NT2/D1 (cell line): ENCODE measurements at regions not wholly inside any gene's neighbourhood (a gene's known extent, or its start where the extent isn't known, plus 50 kb on each side); places are given as distances from the start of the nearest gene placed in this dataset.
"Not testable (repeated sequence)": the region's sequence is repeated elsewhere in the genome, so short reads cannot be mapped to it uniquely, and the experiment has no call there.

ENCODE experiments used
- DNase-seq: peaks from one replicate; pipeline ENCODE4 v3.0.0-alpha.2; 2011; ENCODE audit warnings: low read depth, low spot score
- H3K27me3 ChIP-seq: 2 replicates; pipeline ENCODE4 v1.6.0; 2011; ENCODE audit warnings: mild to moderate bottlenecking; ENCODE audit not compliant: insufficient read length, insufficient read depth
- H3K36me3 ChIP-seq: 2 replicates; pipeline ENCODE4 v1.6.1; 2011; ENCODE audit warnings: mild to moderate bottlenecking, low read length, mixed read lengths; ENCODE audit not compliant: insufficient read depth, insufficient read length
- H3K4me1 ChIP-seq: 2 replicates; pipeline ENCODE4 v1.5.1; 2011; ENCODE audit not compliant: insufficient read depth, insufficient read length
- H3K4me3 ChIP-seq: 2 replicates; pipeline ENCODE4 v1.5.1; 2011; ENCODE audit warnings: low read depth; ENCODE audit not compliant: insufficient read length
- H3K9ac ChIP-seq: 2 replicates; pipeline ENCODE4 v1.6.0; 2011; ENCODE audit warnings: low read depth; ENCODE audit not compliant: insufficient read length
- H3K9me3 ChIP-seq: 2 replicates; pipeline ENCODE4 v1.5.1; 2011; ENCODE audit warnings: mild to moderate bottlenecking, low read length; ENCODE audit not compliant: insufficient read depth
- SUZ12 ChIP-seq: IDR thresholded peaks from 2 replicates; pipeline ENCODE4 v1.6.1; 2011; ENCODE audit not compliant: insufficient read length, insufficient read depth; ENCODE audit errors: extremely low read depth
- YY1 ChIP-seq: IDR thresholded peaks from 2 replicates; pipeline ENCODE4 v1.6.1; 2011; ENCODE audit not compliant: insufficient read length, insufficient read depth
- ZNF274 ChIP-seq: IDR thresholded peaks from 2 replicates; pipeline ENCODE4 v1.6.1; 2011; ENCODE audit warnings: mild to moderate bottlenecking, low read depth, low read length

- Histone ChIP-seq H3K4me1 (peaks cover 9% of the 10 kb centered on the region), H3K27me3 (no peaks in the 10 kb centered on the region), H3K4me3 (no peak overlapping the region), H3K36me3 (no peaks in the 10 kb centered on the region), H3K9ac (no peak overlapping the region), H3K9me3 (no peaks in the 10 kb centered on the region)
- TF ChIP-seq ZNF274 = no peak
- no peak for TF ChIP-seq YY1
- TF ChIP-seq SUZ12 = no peak
- no peak for DNase-seq
These were observed 120.4 kb upstream of the SDK1 start for GRCh38 chr7:3180604-3181003.

DNA sequence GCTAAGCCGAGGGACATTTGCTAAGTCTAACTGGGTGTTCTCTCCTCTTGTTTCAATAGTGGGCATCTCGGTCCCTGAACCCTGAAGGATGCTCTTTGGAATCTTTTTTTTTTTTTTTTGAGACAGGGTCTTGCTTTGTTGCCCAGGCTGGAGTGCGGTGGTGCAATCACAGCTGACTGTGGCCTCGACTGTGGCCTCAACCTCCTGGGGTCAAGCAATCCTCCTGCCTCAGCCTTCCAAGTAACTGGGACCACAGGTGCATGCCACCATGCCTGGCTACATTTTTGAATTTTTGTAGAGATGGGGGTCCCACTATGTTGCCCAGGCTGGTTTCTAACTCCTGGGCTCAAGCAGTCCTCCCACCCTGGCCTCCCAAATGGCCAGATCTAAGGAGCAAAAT, 119.0 kb upstream of the SDK1 start:
- not testable (repeated sequence) for H3K9me3 ChIP-seq, H3K4me1 ChIP-seq, H3K4me3 ChIP-seq, DNase-seq, H3K9ac ChIP-seq, H3K36me3 ChIP-seq, H3K27me3 ChIP-seq

GRCh38 chr7:3187444-3188040, 113.5 kb upstream of the SDK1 start:
- H3K36me3 ChIP-seq = no peaks in the 10 kb centered on the region
- peaks cover 5% of the 10 kb centered on the region for H3K4me1 ChIP-seq
- H3K27me3 ChIP-seq = no peaks in the 10 kb centered on the region
- H3K9ac ChIP-seq = no peak overlapping the region
- no peak overlapping the region for H3K4me3 ChIP-seq
- TF ChIP-seq YY1 (no peak), SUZ12 (no peak)
- H3K9me3 ChIP-seq = no peaks in the 10 kb centered on the region; the same call in 1 of the 2 replicates
- DNase-seq = no peak

- H3K4me1 ChIP-seq = peaks cover 5% of the 10 kb centered on the region
- no peaks in the 10 kb centered on the region for H3K36me3 ChIP-seq
- no peak for TF ChIP-seq SUZ12
- H3K4me3 ChIP-seq = no peak overlapping the region
- no peaks in the 10 kb centered on the region; the same call in 1 of the 2 replicates for H3K9me3 ChIP-seq
- DNase-seq = no peak
- H3K9ac ChIP-seq = no peak overlapping the region
- H3K27me3 ChIP-seq = no peaks in the 10 kb centered on the region
These were observed 112.1 kb upstream of the SDK1 start for GRCh38 chr7:3188946-3189345.

DNA sequence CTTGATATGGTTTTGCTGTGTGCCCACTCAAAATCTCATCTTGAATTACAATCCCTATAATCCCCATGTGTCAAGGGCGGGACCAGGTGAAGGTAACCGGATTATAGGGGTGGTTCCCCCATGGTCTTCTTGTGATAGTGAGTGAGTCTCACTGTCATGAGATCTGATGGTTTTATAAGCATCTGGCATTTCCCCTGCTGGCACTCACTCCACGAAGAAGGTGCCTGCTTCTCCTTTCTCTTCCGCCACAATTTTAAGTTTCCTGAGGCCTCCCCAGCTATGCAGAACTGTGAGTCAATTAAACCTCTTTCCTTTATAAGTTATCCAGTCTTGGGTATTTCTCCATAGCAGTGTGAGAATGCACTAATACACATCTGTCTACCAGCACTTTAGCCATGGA, 109.5 kb upstream of the SDK1 start:
- Histone ChIP-seq H3K36me3 (no peaks in the 10 kb centered on the region), H3K9me3 (no peaks in the 10 kb centered on the region; the same call in 1 of the 2 replicates), H3K4me3 (no peak overlapping the region), H3K27me3 (no peaks in the 10 kb centered on the region), H3K9ac (no peak overlapping the region), H3K4me1 (peaks cover 5% of the 10 kb centered on the region)
- no peak for DNase-seq
- TF ChIP-seq SUZ12 (no peak), YY1 (no peak), ZNF274 (no peak)

GRCh38 chr7:3192669-3193068, 108.4 kb upstream of the SDK1 start:
- H3K4me3 ChIP-seq = no peak overlapping the region
- no peak overlapping the region for H3K9ac ChIP-seq
- no peaks in the 10 kb centered on the region for H3K36me3 ChIP-seq
- no peak for DNase-seq
- H3K27me3 ChIP-seq = no peaks in the 10 kb centered on the region
- peaks cover 10% of the 10 kb centered on the region for H3K4me1 ChIP-seq
- no peak for TF ChIP-seq ZNF274
- no peak for TF ChIP-seq SUZ12
- TF ChIP-seq YY1 = no peak
- no peaks in the 10 kb centered on the region; the same call in 1 of the 2 replicates for H3K9me3 ChIP-seq

- Histone ChIP-seq H3K9ac (peak overlapping the region; percentile 58), H3K4me1 (peaks cover 12% of the 10 kb centered on the region), H3K27me3 (no peaks in the 10 kb centered on the region), H3K9me3 (peaks cover 6% of the 10 kb centered on the region; the same call in 1 of the 2 replicates), H3K4me3 (no peak overlapping the region), H3K36me3 (no peaks in the 10 kb centered on the region)
- no peak for DNase-seq
- TF ChIP-seq YY1 (no peak), ZNF274 (no peak), SUZ12 (no peak)
These were observed 107.5 kb upstream of the SDK1 start for GRCh38 chr7:3193379-3194120.
